B cell (primary cell): ENCODE measurements at regions not wholly inside any gene's neighbourhood (a gene's known extent, or its start where the extent isn't known, plus 50 kb on each side); places are given as distances from the start of the nearest gene placed in this dataset.

Source experiments
- ATAC-seq: fragments of 200-7000 bp; cut with Tn5 transposase; one replicate; pipeline ENCODE4 v1.10.0; 2021; ENCODE audit warnings: low read depth, mild to moderate bottlenecking, moderate number of reproducible peaks, moderate library complexity
- CTCF ChIA-PET: fragments of 350-600 bp; sonication (Branson Sonifier 250); formaldehyde crosslinking; loops from one replicate; lab custom pipeline; 2021; ENCODE audit warnings: antibody characterized with exemption, inconsistent platforms; lab: Charles Lee
- POLR2A ChIA-PET: fragments of 350-600 bp; sonication (Branson Sonifier 250); formaldehyde crosslinking; loops from one replicate; lab custom pipeline; 2021; ENCODE audit warnings: antibody characterized with exemption; lab: Charles Lee
- DNase-seq: peaks from one replicate; pipeline ENCODE4 v3.0.0; 2013
- H2AFZ ChIP-seq: 2 replicates; pipeline ENCODE4 v1.6.1; 2012; ENCODE audit warnings: mild to moderate bottlenecking, low read depth, low read length; ENCODE audit not compliant: insufficient read depth, poor library complexity, severe bottlenecking
- H3K27ac ChIP-seq, 2 donors: 1 replicate in 1 of 2; 2 replicates in 1 of 2; pipeline ENCODE4 v1.5.1; 2012 to 2013; ENCODE audit warnings: low read length in 2 of 2, mild to moderate bottlenecking in 2 of 2, moderate library complexity in 1 of 2
- H3K27me3 ChIP-seq, 4 experiments: fragments of 200-600 bp in 1 of 4; sonication (generic) in 1 of 4; replicated peaks in 1 of 4; 1 replicate in 2 of 4; 2 replicates in 2 of 4; pipeline versions ENCODE4 v1.6.1 to v1.7.0; 2013 to 2016; ENCODE audit warnings: low read length in 3 of 4, mild to moderate bottlenecking in 2 of 4, mixed read lengths in 1 of 4, moderate library complexity in 1 of 4; ENCODE audit not compliant: insufficient read depth in 4 of 4, control insufficient read depth in 3 of 4; ENCODE audit errors: control extremely low read depth in 1 of 4
- H3K36me3 ChIP-seq, 2 experiments: replicated peaks in 1 of 2; 1 replicate in 1 of 2; 2 replicates in 1 of 2; pipeline versions ENCODE4 v1.6.1 to v1.7.1; 2013; ENCODE audit warnings: low read length in 1 of 2; ENCODE audit not compliant: insufficient read depth in 2 of 2, control insufficient read depth in 1 of 2; ENCODE audit errors: control extremely low read depth in 1 of 2, extremely low read depth in 1 of 2
- H3K4me1 ChIP-seq, 2 donors: fragments of 200-600 bp in 1 of 2; sonication (generic) in 1 of 2; 1 replicate in 1 of 2; 2 replicates in 1 of 2; pipeline versions ENCODE4 v1.5.1 to v1.6.1; 2013 to 2017; ENCODE audit warnings: low read length in 2 of 2; ENCODE audit not compliant: control insufficient read depth in 2 of 2, insufficient read depth in 2 of 2
- H3K4me2 ChIP-seq: replicated peaks from 2 replicates; pipeline ENCODE3; 2012; ENCODE audit warnings: mild to moderate bottlenecking, low read depth, low read length; ENCODE audit not compliant: poor library complexity, severe bottlenecking
- H3K4me3 ChIP-seq, 5 experiments: fragments of 200-600 bp in 1 of 5; sonication (generic) in 1 of 5; 1 replicate in 3 of 5; 2 replicates in 2 of 5; pipeline versions ENCODE4 v1.5.1 to v1.7.0; 2011 to 2016; ENCODE audit warnings: low read length in 4 of 5, mild to moderate bottlenecking in 4 of 5, low read depth in 2 of 5, control low read depth in 1 of 5, moderate library complexity in 1 of 5; ENCODE audit not compliant: insufficient read depth in 1 of 5; ENCODE audit errors: control extremely low read depth in 1 of 5, extremely low read depth in 1 of 5
- H3K79me2 ChIP-seq: fragments of 200-600 bp; sonication (generic); one replicate; pipeline ENCODE4 v1.6.0; 2016; ENCODE audit warnings: low read length; ENCODE audit not compliant: control insufficient read depth, insufficient read depth
- H3K9ac ChIP-seq: fragments of 200-600 bp; sonication (generic); 2 replicates; pipeline ENCODE4 v1.6.1; 2017; ENCODE audit warnings: mild to moderate bottlenecking, low read length, moderate library complexity
- H3K9me3 ChIP-seq, 3 donors: one replicate each; pipeline versions ENCODE4 v1.6.1 to v1.7.1; 2013; ENCODE audit warnings: low read length in 2 of 3; ENCODE audit not compliant: control insufficient read depth in 2 of 3, insufficient read depth in 1 of 3; ENCODE audit errors: control extremely low read depth in 1 of 3
- H4K20me1 ChIP-seq: 2 replicates; pipeline ENCODE4 v1.6.0; 2012; ENCODE audit warnings: mild to moderate bottlenecking, low read length; ENCODE audit not compliant: insufficient read depth, control insufficient read depth, poor library complexity, severe bottlenecking
- H3K27ac Mint-ChIP-seq: one replicate; pipeline ENCODE4 v1.8.0; 2021; ENCODE audit warnings: mixed read lengths
- H3K27me3 Mint-ChIP-seq: one replicate; pipeline ENCODE4 v1.8.0; 2021; ENCODE audit warnings: mixed read lengths
- H3K4me1 Mint-ChIP-seq: one replicate; pipeline ENCODE4 v1.8.0; 2021; ENCODE audit warnings: mixed read lengths
- H3K4me3 Mint-ChIP-seq: one replicate; pipeline ENCODE4 v1.8.0; 2021; ENCODE audit warnings: mixed read lengths
- H3K9me3 Mint-ChIP-seq: one replicate; pipeline ENCODE4 v1.8.0; 2022; ENCODE audit warnings: mixed read lengths; ENCODE audit not compliant: insufficient read depth
- EZH2 ChIP-seq: IDR thresholded peaks from 2 replicates; pipeline ENCODE4 v1.6.1; 2012; ENCODE audit warnings: borderline replicate concordance, low read depth, mild to moderate bottlenecking, moderate library complexity, low read length; ENCODE audit not compliant: insufficient read depth, poor library complexity, severe bottlenecking
- WGBS: methylation state at CpG from one replicate; pipeline ENCODE4 v1.1.5; 2013; ENCODE audit warnings: missing lambda C conversion rate; ENCODE audit not compliant: insufficient coverage; 5-methylcytosine and 5-hydroxymethylcytosine counted together
- intact Hi-C: fragments of 100-400 bp; cut with micrococcal nuclease; formaldehyde crosslinking; loops from one replicate; pipeline ENCODE4 v1.10.0; 2022
- TF ChIP-seq, protein P1 (sequence below): fragments of 200-600 bp; IDR thresholded peaks from one replicate; pipeline ENCODE4 v1.8.0; 2022; ENCODE audit warnings: antibody characterized with exemption, mild to moderate bottlenecking

DNA sequence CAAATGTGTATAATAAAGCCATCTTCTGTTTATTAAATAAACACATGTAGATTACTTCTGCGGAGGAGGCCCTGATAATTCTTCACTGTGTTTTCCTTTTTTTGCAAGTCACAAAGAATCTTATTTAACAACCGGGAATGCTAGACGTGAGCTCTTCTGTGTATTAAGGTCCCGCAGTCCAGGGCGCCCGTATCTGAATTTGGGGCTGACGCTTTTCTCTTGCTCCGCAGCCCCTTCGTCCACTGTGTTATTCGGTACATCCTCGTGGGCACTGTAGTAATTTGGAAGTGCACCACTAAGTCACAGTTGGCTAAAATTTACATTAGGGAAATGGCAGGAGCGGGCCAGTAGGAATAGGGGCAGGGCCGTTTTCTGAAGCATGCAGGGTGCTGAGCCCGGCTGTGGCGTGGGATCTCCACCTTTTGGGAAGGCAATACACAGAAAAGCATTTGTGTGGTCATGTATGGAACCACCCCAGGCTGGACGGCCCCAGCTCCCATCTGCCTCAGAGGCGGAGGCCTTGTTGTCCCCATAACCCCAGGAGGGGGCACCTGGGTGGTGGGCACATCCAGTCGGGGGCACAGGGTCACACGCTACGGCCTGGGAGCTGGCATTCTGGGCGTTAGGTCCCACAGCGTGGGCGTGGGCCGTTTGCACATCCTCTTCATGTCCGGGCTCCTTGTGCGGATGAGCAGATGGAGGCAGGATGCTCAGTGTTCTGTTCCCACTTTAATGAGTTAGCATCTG is 258.7 kb upstream of the IRX4 start:
- Histone ChIP-seq H3K4me3 (no peak overlapping the region), H2AFZ (no peak overlapping the region), H3K79me2 (no peaks in the 10 kb centered on the region), H4K20me1 (no peaks in the 10 kb centered on the region), H3K9ac (no peak overlapping the region), H3K27ac (no peak overlapping the region), H3K36me3 (no peaks in the 10 kb centered on the region), H3K27me3 (peaks cover 0 to 3% (median 0%) of the 10 kb centered on the region in 4 experiments), H3K4me2 (no peak overlapping the region), H3K9me3 (peaks cover 0 to 26% (median 0%) of the 10 kb centered on the region in 3 donors), H3K4me1 (no peaks in the 10 kb centered on the region)
- WGBS: 89% methylated on average over 24 of the region's 26 CpGs
- intact Hi-C loops: no loop called here
- Mint-ChIP-seq H3K4me1 (no peaks in the 10 kb centered on the region), H3K27me3 (no peaks in the 10 kb centered on the region), H3K27ac (no peak overlapping the region), H3K9me3 (no peaks in the 10 kb centered on the region), H3K4me3 (no peak overlapping the region)
- ATAC-seq (no peak), DNase-seq (no peak)
- CTCF ChIA-PET: interaction anchor here (1.3 kb wide), 1 partner anchor 11 kb away, joined by 4 read pairs; no protein-coding TSS in a partner anchor
- TF ChIP-seq EZH2: no peak
- TF ChIP-seq, protein P1, sequence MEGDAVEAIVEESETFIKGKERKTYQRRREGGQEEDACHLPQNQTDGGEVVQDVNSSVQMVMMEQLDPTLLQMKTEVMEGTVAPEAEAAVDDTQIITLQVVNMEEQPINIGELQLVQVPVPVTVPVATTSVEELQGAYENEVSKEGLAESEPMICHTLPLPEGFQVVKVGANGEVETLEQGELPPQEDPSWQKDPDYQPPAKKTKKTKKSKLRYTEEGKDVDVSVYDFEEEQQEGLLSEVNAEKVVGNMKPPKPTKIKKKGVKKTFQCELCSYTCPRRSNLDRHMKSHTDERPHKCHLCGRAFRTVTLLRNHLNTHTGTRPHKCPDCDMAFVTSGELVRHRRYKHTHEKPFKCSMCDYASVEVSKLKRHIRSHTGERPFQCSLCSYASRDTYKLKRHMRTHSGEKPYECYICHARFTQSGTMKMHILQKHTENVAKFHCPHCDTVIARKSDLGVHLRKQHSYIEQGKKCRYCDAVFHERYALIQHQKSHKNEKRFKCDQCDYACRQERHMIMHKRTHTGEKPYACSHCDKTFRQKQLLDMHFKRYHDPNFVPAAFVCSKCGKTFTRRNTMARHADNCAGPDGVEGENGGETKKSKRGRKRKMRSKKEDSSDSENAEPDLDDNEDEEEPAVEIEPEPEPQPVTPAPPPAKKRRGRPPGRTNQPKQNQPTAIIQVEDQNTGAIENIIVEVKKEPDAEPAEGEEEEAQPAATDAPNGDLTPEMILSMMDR: no peak
- POLR2A ChIA-PET: no interaction called here

DNA sequence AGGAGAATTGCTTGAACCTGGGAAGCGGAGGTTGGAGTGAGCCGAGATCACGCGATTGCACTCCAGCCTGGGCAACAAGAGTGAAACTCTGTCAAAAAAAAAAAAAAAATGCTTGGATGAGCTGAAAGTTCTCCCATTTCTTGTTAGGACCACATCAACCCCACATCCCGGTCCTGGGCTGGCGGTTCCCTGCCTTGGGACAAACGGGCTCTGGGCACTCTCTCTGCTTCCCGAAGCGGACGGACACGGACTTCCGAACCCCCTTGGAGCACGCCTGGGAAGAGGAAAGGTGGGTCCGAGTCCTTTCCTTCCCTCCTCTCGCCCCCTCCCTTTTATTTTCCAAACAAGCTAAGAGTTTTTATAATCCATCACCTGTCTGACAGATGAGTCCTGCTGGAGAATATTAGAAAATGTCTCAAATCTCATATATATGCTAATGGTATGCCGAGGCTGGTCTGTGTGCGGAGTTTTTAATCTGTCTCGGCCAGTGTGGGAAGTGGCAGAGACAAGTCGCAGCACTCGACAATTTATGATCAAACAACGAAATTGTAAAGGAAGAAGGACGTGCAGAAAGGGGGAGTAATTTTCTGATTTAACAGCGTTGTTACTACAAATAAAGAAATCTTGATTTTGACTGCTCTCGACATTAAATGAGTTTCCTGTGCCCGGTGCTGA is 257.9 kb upstream of the IRX4 start:
- ChIA-PET CTCF (interaction anchor here (0.7 kb wide), 1 partner anchor 104 kb away, joined by 5 read pairs; no protein-coding TSS in a partner anchor), POLR2A (no interaction called here)
- H3K9ac ChIP-seq: no peak overlapping the region
- no peaks in the 10 kb centered on the region for H3K9me3 Mint-ChIP-seq
- H3K4me3 ChIP-seq: no peak overlapping the region
- DNase-seq (no peak), ATAC-seq (no peak)
- H3K9me3 ChIP-seq: peaks cover 0 to 26% (median 0%) of the 10 kb centered on the region in 3 donors
- no peaks in the 10 kb centered on the region for H3K36me3 ChIP-seq
- H3K4me3 Mint-ChIP-seq: no peak overlapping the region
- no peak overlapping the region for H3K4me2 ChIP-seq
- no peak overlapping the region for H3K27ac ChIP-seq
- no peaks in the 10 kb centered on the region for H3K27me3 Mint-ChIP-seq
- H4K20me1 ChIP-seq: no peaks in the 10 kb centered on the region
- no peaks in the 10 kb centered on the region for H3K79me2 ChIP-seq
- 92% methylated on average over 16 of the region's 25 CpGs for WGBS
- no peaks in the 10 kb centered on the region for H3K4me1 ChIP-seq
- intact Hi-C loops: no loop called here
- no peaks in the 10 kb centered on the region for H3K4me1 Mint-ChIP-seq
- no peak overlapping the region for H2AFZ ChIP-seq
- TF ChIP-seq EZH2: no peak
- TF ChIP-seq, protein P1: no peak
- peaks cover 0 to 3% (median 0%) of the 10 kb centered on the region in 4 experiments for H3K27me3 ChIP-seq
- H3K27ac Mint-ChIP-seq: no peak overlapping the region
